Prostate gland (tissue), 2 donors: ENCODE measurements at regions not wholly inside any gene's neighbourhood (a gene's known extent, or its start where the extent isn't known, plus 50 kb on each side); places are given as distances from the start of the nearest gene placed in this dataset.

ENCODE experiments used
- CTCF ChIP-seq, 4 experiments: fragments of 200-600 bp in 2 of 4; fragments of 450-650 bp in 2 of 4; sonication (generic) in 2 of 4; IDR thresholded peaks; 1 replicate in 3 of 4; 2 replicates in 1 of 4; pipeline ENCODE4 v1.5.1; 2016 to 2019; ENCODE audit warnings: antibody characterized with exemption in 4 of 4, mild to moderate bottlenecking in 2 of 4, moderate library complexity in 2 of 4
- POLR2A ChIP-seq: fragments of 450-650 bp; IDR thresholded peaks from one replicate; pipeline ENCODE4 v1.6.1; 2016; ENCODE audit warnings: antibody characterized with exemption, mild to moderate bottlenecking
- POLR2AphosphoS5 ChIP-seq: sonication (generic); formaldehyde crosslinking; IDR thresholded peaks from one replicate; pipeline ENCODE4 v1.6.1; 2017; ENCODE audit warnings: antibody characterized with exemption

GRCh38 chr4:27112587-27112986 lies 251.9 kb downstream of the STIM2 start:
- TF ChIP-seq CTCF (IDR thresholded peaks at IDR 0.05) (no peak), POLR2A (no peak), POLR2AphosphoS5 (no peak)
